Effector CD4-positive, alpha-beta T cell (primary cell): ENCODE measurements at regions not wholly inside any gene's neighbourhood (a gene's known extent, or its start where the extent isn't known, plus 50 kb on each side); places are given as distances from the start of the nearest gene placed in this dataset.

Experiments used
- DNase-seq: peaks from one replicate; pipeline ENCODE4 v3.0.0-alpha.2; 2020

- DNase-seq: peak; percentile 35
These were observed 84.8 kb upstream of the COL13A1 start for GRCh38 chr10:69716711-69717560.

- DNase-seq: no peak
These were observed 82.8 kb upstream of the COL13A1 start for GRCh38 chr10:69718951-69719350.

- DNase-seq: no peak
These were observed 79.9 kb upstream of the COL13A1 start for GRCh38 chr10:69721690-69722310.

GRCh38 chr10:69723653-69724052, 78.1 kb upstream of the COL13A1 start:
- DNase-seq: no peak

- no peak for DNase-seq
These were observed 74.9 kb upstream of the COL13A1 start for GRCh38 chr10:69726850-69727249.

DNA sequence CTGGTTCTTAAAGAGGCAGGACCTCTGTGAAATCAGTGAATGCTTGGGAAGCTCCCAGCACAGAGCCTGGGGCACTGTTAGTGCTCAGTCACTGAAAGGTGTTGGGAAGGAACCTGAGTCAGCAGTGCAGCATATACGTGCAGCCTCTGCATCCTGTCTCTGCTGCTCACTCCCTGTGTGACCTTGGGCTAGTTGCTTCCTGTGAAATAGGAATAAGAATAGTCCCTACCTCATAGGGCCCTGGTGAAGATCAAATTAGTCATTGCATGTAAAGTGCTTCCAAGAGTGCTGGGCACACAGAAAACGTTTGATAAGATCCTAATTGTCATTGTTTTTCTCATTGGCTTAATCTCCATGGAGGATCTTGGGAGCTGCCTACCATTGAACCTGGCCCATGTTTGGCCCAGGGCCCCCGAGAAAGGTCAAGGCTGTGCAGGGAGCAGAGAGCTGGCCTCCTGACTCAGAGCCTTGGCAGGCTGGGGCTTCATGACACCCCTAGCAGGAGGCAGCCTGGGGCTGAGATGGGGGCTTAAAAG, 73.3 kb upstream of the COL13A1 start:
- no peak for DNase-seq

DNA sequence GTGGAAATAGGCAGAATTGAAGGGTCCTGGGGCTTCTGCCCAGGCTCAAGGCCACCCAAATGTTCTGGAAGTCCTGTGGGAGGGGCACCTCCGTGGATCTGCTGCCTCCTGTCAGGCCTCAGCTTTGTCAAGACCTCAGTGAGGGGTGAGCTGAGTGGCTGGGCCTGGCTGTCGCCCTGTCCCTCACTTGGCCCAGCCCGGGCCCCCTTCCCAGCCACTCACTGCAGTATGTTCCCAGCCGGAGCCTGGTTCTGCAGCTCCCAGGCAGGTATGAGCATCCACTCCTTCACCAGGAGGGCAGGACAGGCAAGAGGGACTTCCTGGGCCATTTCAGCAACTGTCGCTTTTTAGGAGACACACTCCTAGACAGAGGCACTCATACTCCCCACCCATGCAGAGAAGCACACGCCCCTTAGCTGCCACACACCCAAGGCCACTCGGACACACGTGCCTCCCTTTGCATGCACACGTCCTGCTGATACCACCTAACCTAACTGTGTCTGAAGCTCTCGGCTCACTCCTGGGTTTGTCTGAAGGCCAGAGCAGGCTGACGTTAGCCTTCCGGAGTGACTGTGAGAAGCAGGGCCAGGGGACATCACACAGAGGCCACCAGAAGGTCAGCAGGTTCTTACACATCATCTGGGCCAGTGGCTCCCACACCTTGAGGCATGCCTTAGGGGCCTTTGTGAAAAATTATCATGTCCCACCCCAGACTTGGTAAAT, 72.2 kb upstream of the COL13A1 start:
- no peak for DNase-seq

GRCh38 chr10:69730251-69731156, 71.2 kb upstream of the COL13A1 start:
- DNase-seq: no peak

DNA sequence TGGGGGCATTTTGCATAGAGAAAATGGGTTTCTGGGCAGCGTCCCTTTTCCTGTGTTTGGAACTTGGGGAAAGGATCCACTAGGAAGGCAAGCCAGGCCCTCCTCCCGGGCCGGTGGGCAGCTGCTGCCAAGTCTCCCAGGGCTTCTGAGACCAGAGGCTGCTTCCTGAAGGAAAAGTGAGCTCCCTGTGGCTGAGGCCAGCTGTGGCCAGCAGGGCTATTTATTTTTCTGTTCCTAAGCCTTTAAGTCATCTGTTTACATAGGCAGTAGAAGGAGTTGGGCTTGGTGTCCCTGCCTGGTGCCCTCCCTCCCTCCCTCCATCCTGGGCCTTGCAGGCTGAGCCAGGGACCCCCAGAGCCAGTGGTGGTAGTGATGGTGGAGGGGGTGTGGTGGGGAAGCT, 70.5 kb upstream of the COL13A1 start:
- no peak for DNase-seq

GRCh38 chr10:69731698-69732097, 70.0 kb upstream of the COL13A1 start:
- DNase-seq: no peak

- DNase-seq: no peak
These were observed 69.4 kb upstream of the COL13A1 start for GRCh38 chr10:69732147-69732825.

GRCh38 chr10:69732826-69733150, 68.9 kb upstream of the COL13A1 start:
- no peak for DNase-seq

DNA sequence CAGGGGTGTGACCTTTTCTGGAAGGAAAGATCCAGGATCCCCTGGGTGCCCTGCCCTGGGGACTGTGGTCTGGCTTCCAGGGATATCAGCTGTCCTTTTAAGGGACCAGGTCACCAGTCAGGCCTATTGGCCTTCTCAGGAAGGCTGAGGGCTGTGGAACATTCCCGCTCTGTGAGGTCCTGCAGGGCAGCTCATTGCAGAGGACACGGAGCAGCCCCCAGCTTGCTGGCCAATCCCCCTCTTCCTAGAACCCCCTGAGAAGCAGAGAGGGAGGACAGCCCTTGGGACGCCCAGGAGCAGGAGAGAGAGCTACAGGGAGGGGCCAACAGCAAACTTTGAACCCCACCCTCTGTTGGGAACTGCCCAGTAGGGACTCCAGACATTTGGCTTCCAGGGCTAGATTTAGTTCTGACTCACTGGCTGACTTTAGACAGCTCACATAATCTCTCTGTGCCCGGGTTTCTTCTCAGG, 67.9 kb upstream of the COL13A1 start:
- DNase-seq: no peak

DNA sequence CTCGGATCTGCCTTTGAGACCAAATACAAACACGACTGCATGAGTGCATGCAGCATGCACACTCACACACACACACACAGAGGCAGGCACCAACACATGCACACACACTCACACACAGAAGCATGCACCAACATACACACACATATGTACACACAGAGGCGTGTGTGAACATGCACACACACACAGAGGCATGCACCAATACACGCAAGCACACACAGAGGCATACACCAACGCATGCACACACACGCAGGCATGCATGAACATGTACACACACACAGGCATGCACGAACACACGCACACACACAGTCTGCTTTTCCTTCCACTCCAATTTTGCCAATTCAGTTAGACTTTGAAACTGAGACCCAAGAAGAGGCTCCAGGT, 67.3 kb upstream of the COL13A1 start:
- DNase-seq: no peak

GRCh38 chr10:69734797-69735468, 66.8 kb upstream of the COL13A1 start:
- no peak for DNase-seq

DNA sequence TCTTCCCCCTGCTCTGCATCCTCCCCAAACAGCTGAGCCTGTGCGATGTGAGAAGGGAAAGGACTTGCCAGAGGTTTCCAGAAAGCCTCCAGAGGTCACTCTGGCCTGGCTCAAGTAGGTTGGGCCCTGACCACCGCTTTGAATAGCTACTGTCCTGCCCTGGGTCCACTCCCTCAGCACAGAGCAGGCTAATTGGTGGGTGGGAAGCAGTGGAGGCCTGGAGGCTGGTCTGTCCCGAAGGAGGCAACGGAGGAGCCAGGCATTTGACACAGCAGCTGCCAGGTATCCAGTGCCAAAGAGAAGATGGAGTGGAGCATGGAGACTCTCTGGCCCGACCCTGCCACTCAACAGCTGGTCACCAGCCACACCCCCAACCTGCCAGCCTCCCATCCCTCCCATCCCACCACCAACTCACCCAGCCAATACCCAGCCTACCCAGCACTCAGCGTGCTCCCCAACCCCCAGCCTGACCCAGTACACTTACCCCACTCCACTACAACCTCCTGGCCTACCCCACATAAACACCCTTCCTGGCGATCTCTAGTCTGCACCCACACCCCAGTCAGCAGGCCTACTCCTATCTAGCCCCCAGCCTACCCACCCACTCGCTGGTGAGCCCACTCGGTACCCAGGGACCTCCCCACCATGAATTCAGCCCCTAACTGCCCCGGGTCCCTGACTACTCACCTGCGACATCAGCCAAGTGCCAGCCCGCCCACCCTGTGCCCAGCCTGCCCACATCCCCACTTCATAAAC, 64.6 kb upstream of the COL13A1 start:
- DNase-seq: no peak

GRCh38 chr10:69738071-69738470, 63.6 kb upstream of the COL13A1 start:
- DNase-seq: no peak

DNA sequence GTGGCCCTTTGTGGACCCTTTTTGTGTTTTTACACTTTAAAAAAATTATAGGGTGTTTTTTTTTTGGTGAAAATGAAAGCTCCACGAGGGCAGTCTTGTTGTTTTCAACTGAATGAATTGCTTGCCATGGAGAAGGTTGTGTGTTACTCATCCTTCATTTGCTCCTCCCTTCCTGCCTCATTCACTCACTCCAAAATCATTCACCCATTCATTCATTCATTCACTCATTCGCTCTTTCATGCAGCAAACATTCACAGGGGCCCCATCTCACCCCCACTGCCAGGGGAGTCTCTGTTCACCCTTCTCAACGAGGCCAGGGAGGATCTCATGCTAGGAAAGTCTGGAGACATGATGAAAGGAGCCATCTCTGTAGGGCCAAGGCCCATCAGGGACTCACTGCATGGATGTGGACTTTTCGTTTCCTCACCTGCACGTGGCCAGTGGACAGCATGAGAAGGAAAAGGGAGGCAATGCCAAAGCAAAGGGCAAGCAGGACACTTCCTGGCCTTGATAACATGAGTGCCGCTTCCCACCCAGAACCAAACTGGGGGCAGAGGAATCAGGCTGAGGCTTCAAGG, 62.8 kb upstream of the COL13A1 start:
- DNase-seq: no peak

GRCh38 chr10:69739634-69740033, 62.1 kb upstream of the COL13A1 start:
- no peak for DNase-seq

GRCh38 chr10:69740126-69740525, 61.6 kb upstream of the COL13A1 start:
- DNase-seq: no peak
